AG08396 (cell line): ENCODE measurements at regions not wholly inside any gene's neighbourhood (a gene's known extent, or its start where the extent isn't known, plus 50 kb on each side); places are given as distances from the start of the nearest gene placed in this dataset.
"Not testable (repeated sequence)": the region's sequence is repeated elsewhere in the genome, so short reads cannot be mapped to it uniquely, and the experiment has no call there.

ENCODE experiments used
- DNase-seq: peaks from one replicate; pipeline ENCODE4 v3.0.0; 2012; ENCODE audit warnings: low spot score, mixed read lengths

DNA sequence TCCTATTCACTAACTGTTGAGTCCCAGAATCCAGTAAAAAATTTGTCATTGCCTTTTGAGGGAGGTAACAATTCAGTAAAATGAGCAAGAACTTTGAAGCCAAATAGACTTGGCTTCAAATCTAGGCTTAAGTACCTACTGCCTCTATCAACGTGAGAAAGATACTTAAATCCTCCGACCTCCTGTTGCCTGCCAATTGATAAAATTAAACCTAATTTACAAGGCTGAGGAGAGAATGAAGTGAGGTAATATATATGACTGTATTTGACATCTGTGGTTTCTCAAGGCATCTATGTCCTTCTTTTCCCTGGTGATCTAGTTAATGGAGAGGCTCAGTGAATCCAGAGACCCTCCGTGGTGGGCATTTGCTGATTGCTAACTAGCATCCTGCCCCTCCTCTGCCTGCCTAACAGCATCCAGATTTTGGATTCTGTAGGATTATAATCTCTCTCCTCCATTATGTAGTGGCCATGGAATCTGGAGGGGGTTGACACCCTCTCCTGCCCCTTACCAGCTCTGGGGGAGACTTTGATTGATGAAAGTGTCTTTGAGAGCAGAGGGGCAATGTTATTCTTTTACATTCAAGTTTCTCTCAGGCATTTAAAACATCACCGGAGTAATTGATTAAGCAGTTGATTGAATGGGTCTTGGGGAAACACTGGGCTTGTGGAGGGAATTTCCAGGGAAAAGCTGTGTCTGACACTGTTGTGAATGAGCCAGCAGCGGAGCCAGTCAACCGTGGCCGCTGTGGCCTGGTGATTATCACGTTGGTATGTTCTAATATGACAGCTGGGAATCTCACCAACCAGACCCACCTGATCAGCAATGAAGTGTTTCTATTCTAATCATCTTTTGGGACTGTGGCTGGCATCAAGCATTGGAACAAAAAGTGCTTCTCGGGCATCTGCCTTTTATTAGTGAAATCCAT, 140.7 kb upstream of the FAM78B start:
- DNase-seq = no peak

DNA sequence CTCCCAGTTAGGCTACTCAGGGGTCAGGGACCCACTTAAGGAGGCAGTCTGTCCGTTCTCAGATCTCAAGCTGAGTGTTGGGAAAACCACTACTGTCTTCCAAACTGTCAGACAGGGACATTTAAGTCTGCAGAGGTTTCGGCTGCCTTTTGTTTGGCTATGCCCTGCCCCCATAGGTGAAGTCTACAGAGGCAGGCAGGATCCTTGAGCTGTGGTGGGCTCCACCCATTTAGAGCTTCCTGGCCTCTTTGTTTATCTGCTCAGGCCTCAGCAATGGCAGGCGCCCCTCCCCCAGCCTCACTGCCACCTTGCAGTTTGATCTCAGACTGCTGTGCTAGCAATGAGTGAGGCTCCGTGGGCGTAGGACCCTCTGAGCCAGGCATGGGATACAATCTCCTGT, 149.5 kb upstream of the FAM78B start:
- not testable (repeated sequence) for DNase-seq

GRCh38 chr1:166322470-166322869, 155.7 kb upstream of the FAM78B start:
- no peak for DNase-seq

DNA sequence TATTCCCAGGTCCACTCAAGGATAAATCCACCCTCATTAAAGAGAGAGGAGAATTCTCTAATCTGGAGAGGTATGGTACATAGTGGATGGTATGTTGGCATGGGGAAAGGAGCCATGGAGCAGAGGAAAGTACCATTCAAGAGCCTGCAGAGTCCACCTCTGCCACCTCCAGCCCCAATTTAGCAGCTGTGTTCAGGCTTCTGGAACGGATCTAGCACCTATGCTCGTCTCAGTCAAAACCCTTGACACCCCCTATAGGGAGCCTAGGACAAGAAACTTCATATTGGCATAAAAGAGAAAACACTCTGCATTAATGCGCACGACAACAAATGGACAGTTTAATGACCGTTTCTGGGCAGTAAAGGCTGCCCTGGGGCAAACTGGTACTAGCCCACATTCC, 161.1 kb upstream of the FAM78B start:
- DNase-seq = no peak

DNA sequence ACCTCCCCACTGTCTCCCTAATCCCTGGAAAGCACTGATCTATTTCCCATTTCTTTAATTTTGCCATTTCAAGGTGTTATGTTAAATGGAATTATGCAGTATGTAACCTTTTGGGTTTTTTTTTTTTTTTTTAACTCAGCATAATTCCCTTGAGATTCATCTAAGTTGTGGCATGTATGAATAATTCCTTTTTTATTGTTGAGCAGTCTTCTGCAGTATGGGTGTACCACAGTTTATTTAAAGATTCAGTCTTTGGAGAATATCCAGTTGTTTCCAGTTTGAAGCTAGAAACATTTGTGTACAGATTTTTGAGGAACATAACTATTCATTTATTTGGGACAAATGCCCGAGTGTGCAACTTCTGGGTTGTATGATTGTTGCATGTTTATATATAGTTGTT, 162.2 kb upstream of the FAM78B start:
- no peak for DNase-seq

DNA sequence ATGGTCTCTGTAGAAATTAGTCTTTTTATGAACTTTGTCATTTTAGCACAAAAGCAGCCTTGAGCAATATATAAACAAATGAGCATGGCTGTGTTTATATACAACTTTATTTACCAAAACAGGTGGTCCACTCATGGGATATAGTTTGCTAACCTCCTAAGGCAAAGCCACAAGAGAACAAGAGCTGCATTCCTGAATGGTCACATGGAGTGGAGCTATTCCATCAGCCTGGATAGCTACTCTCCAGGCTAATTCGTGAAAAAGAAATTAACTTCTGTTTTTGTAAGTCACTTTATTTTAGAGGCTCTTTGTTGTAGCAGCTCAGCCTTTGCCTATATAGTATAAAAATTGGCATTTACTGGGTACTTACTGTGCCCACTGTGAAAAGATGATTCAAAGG, 163.3 kb upstream of the FAM78B start:
- DNase-seq = no peak

GRCh38 chr1:166338105-166338504, 171.3 kb upstream of the FAM78B start:
- DNase-seq = no peak

- no peak for DNase-seq
These were observed 173.9 kb upstream of the FAM78B start for GRCh38 chr1:166340709-166341108.

DNA sequence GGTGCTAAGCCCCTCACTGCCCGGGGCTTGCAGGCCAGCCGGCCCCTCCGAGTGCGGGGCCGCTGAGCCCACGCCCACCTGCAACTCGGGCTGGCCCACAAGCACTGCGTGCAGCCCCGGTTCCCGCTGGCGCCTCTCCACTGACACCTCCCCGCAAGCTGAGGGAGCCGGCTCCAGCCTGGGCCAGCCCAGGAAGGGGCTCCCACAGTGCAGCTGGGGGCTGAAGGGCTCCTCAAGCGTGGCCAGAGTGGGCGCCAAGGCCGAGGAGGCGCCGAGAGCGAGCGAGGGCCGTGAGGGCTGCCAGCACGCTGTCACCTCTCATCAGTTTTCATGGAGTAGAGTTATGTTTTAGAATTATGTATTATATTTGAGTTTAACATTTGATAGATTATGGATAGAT, 176.5 kb upstream of the FAM78B start:
- no peak for DNase-seq

DNA sequence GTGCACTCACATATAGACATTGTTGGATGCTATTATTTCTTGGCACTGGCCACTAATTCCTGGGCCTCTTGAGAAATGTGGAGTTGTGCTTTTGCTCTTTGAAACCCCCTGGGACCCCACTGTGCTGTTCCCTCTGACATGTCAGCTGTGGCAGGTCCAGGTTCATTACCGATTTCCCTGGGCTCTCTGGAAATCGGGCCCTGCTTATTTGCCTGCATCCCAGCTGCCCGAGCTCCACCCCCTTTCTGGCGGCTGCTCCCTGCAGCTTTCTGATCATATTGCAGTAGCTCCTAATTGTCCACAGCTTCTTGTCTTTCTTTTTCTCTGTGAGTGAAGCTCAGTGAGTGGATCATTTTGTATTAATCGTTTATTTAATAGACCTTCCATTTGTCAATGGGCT, 183.7 kb upstream of the FAM78B start:
- no peak for DNase-seq

- DNase-seq = no peak
These were observed 184.9 kb upstream of the FAM78B start for GRCh38 chr1:166351676-166352075.

- DNase-seq = no peak
These were observed 186.4 kb upstream of the FAM78B start for GRCh38 chr1:166353213-166353612.

GRCh38 chr1:166354406-166354805, 187.6 kb upstream of the FAM78B start:
- DNase-seq = no peak

- DNase-seq = no peak
These were observed 198.3 kb upstream of the FAM78B start for GRCh38 chr1:166365081-166365480.

DNA sequence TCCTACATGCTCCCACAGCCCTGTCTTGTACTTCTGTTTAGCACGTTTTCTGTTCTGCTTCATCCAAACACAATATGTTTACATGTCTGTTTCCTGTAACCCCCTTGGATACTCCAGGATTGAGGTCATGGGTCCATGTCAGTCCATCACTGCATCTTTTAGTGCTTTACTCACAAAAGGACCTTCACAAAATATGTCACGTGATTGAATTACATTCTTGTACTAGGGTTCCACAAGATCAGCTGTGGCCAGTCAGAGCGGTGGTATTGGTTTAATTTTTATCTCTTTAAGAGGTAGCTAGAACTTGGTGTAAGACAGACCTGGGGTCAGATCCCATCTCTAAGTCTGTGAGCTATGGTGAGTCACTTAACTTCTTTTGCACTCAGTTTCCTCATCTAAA, 201.2 kb upstream of the FAM78B start:
- DNase-seq = no peak

GRCh38 chr1:166377896-166378295, 211.1 kb upstream of the FAM78B start:
- DNase-seq = no peak

- DNase-seq = no peak
These were observed 212.0 kb upstream of the FAM78B start for GRCh38 chr1:166378805-166379204.

DNA sequence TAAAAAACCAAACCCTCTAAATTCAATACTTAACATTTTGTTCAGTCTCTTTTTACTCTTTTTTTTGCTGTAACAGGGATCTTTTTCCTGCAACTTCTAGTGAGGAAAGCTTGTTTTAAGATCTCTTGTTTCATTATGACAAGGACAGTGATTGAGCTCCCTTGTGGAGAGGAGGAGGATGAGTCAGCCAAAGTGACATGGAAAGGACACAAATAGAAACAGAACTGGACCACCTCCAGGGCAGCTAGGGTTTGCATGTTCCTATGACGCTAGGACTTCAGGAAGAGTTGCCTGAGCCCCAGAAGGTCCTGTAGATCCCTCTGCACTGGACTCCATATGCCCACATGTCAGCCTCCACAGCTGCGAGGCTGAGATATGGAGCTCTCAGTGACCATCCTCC, 212.6 kb upstream of the FAM78B start:
- no peak for DNase-seq

DNA sequence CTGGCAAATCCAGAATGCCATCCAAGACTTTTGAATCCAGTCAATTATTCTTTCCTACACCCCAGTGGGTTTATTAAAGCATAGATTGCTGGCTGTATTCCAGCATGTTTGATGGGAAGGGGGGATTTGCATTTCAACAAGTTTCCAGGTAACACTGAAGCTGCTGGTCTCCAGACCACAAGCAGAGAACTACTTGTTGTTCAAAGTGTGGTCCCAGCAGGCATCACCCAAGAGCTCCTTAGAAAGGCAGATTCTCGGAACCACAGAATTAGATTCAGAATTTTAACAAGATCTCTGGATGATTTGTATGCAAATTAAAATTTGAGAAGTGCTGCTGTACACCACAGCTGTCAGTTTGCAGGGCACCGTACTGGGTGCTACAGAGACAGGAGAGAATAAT, 216.3 kb upstream of the FAM78B start:
- no peak for DNase-seq

DNA sequence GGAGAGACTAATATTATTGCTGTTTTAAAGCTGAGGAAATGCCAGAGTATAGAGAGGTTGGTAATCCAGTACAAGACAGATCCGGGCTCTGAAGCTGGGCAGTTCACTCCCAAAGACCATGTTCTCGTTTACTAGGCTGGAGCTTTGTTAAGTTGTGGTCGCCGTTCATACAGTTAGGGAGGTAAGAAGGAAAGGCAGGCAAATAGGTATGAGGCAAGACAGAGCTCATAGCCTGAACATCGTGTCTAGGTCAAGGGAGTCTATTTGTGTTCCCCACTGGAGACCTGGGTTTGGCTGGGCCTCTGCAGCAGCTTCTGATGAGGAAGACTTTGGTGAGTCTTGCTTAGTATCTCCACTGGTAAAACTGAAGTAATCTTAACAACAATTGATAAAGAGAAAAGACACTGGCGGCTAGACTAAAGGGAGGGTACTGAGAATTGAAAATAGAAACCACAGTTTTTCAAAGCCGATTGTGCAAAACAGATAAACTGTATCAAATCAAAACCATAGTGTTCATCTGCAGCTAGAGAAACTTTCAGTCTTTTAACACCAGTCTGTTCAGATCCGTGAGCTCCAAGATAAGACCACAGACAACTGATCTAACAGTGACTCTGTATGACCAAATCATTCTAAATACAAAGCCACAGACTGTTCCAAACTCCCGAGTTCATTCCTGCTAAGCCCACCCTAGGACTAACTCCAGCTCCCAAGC, 217.0 kb upstream of the FAM78B start:
- no peak for DNase-seq

DNA sequence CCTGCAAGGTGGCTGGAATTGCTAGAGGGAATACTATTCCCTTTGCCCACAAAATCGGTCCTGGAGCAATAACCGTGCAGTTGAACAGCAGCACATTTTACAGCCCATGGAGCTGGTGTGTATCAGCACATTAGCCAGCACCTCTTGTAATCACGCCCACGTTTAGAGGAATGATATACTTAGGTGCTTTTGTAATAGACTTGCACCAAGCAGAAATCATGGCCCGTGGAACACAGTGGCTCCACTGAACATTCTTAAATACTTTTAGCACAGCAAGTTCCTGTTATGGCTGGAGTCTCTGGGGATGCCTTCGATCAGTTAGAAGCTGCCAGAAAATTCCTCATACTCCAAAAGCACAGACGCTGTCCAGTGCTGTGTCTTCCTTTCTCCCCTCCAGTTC, 218.1 kb upstream of the FAM78B start:
- DNase-seq = no peak

DNA sequence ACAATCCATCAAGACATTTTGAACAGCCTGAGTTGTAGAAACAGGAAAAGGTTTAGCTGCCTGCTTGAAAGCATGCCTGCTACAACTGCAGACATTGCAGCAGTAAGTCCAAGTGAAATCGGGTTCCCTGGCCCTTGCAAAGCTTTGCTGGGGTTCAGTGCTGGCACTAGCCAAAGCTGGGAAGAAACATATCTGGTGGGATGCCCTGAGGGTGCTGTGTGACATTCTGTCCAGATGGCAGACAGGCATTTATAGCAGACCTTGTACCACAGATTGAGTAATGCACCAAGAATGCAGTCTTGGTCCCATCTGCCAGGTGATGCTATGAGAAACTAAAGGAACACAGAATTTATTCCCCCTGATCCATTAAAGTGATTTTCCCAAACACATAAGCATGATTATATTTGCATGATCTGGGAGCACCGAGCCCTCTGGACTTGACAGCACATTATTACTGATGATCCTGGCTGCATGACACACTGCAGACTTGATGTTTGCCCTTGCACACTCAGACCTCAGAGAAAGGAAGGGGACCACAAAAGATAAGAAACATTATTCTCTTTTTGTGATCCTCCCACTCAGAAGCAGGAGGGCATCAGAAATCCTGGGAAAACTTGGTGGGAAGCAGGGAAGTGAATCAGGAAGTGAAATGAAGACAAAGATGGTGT, 223.7 kb upstream of the FAM78B start:
- DNase-seq = no peak
